ENCODE measurements at regions not wholly inside any gene's neighbourhood (a gene's known extent, or its start where the extent isn't known, plus 50 kb on each side); places are given as distances from the start of the nearest gene placed in this dataset.

DNA sequence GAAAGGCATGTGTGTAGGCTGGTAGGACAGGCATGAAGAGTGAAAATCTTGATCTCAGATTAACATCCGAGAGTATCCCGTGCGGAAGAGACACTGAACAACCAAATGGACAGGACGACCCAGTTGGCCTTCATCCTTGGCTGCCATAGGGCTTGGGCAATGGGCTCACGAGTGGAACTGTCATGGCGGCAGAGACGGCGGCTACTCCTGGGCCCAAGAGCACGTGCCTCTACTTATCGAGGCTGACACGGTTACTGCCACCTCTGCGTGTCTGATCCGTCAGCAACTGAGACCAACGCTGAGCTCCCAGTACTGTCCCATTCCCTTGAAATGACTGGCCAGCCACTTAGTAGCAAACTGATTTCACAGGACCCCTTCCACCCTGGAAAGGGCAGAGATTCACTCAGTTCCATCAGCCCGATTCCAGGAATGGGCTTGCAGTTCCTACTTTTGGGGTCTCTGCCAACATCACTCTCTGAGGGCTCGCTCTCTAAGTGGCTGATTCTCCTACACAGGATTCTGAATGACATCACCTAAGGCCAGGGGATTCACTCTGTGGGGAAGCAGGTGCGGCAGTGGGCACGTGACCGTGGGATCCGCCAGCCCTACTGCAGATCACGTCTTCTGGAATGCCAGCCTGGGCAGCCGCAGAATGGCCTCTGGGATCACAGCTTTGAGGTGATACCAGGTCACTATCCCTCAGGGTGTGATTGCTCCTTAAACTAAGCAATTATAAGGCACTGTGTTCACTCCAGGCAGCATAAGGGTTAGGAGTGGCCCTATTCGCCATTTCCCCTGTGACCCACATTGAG is 97.8 kb downstream of the RPS6KA4 start:
- DNase-seq (ENCODE audit: low read depth, low spot score), result no peak

DNA sequence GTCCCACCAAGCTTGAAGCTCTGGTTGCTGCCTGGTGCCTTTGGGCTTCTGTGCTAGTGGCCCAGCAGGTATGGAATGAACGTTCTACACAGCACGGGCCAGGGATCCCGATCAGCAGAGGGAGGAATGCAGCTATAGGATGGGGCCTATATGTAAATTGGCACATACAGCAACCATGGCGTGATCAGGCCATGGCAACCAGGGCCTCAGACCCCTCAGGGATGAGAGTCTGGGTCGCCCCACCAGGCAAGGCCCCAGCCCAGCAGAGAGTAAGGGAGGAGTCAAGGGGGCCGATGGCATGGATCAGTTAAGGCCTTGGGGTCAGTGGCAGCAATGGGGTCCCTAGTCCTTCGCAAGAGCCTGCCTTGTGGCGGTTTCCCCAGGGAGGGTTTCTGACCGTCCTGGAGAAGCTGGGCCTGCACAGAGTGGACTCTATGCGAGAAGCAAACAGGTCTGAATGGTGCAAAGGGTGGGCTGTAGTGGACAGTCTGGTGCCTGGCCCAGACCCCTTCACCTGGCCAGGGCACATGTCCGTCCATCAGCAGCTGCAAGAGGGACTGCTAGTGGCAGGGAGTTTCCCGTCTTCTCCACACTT is 98.2 kb upstream of the SLC22A11 start:
- no peak for DNase-seq (ENCODE audit: low read depth, low spot score)

- DNase-seq (ENCODE audit: low read depth, low spot score), result no peak
Observed at GRCh38 chr11:64458997-64459396, 96.7 kb upstream of the SLC22A11 start.

- DNase-seq (ENCODE audit: low read depth, low spot score), result no peak
Observed at GRCh38 chr11:64459609-64460008, 96.1 kb upstream of the SLC22A11 start.

DNA sequence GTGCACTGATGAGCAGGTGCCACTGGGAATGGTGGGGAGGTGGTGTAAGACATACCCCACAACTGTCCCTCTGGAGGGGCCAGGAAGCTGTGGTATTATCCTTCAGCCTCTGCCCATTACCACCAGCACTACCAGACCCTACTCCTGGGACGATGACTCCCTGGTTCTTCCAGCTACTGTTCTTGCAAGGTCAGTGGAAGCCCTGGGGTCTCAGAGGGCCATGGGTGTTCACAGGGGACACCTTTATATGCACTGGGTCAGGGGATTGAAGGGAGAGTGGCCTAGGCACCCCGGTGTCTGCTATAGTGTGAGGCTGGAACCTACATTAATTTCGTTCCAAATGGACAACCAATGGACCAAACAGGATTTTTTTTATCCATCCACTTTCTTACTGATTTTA is 94.7 kb upstream of the SLC22A11 start:
- no peak for DNase-seq (ENCODE audit: low read depth, low spot score)

DNA sequence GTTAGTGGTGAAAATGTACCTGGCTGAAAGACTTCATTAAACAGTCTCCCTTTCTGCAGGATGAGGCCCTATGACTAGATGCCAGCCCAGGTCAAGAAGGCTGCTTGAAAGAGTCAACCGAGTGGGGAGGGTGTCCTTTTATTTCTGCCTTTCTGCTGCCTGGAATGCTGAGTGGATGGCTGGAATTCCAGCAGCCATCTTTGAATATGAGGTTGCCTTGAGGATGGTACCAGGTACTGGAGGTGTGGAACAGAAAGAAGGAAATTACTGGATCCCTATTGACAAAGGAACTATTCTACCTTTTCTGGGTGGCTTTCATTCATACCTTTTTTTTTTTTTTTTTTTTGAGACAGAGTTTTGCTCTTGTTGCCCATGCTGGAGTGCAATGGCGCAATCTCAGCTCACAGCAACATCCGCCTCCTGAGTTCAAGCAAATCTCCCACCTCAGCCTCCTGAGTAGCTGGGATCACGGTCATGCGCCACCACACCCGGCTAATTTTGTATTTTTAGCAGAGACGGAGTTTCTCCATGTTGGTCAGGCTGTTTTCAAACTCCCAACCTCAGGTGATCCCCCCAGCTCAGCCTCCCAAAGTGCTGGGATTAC is 89.5 kb upstream of the SLC22A11 start:
- DNase-seq (ENCODE audit: low read depth, low spot score), result no peak

- DNase-seq (ENCODE audit: low read depth, low spot score), result no peak
Observed at GRCh38 chr11:64469288-64469687, 86.5 kb upstream of the SLC22A11 start.

GRCh38 chr11:64472593-64473455 is 82.9 kb upstream of the SLC22A11 start:
- DNase-seq (ENCODE audit: low read depth, low spot score), result no peak

- no peak for DNase-seq (ENCODE audit: low read depth, low spot score)
Observed at GRCh38 chr11:64474680-64475079, 81.1 kb upstream of the SLC22A11 start.

GRCh38 chr11:64475145-64475544 is 80.6 kb upstream of the SLC22A11 start:
- DNase-seq (ENCODE audit: low read depth, low spot score), result no peak

DNA sequence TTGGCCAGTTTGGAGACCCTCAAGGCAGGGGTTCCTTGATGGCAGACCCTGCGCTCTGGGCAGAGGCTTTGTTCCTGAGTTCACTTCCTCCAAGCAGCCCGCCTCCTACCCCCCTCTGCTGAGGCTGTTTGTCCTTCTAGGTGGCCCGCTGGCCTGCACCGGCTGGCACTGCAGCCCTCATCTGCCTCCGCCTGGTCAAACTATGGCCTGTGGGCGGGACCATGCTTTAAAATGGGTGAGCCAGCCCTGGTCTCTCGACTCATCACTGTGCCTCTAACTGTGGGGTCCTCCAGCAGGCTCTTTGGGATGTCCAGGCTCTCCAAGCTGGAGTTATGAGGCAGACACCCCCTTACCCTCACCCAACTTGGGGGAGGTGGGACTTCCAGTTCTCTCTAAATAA is 78.9 kb upstream of the SLC22A11 start:
- DNase-seq (ENCODE audit: low read depth, low spot score), result no peak

- no peak for DNase-seq (ENCODE audit: low read depth, low spot score)
Observed at GRCh38 chr11:64477675-64478074, 78.1 kb upstream of the SLC22A11 start.

DNA sequence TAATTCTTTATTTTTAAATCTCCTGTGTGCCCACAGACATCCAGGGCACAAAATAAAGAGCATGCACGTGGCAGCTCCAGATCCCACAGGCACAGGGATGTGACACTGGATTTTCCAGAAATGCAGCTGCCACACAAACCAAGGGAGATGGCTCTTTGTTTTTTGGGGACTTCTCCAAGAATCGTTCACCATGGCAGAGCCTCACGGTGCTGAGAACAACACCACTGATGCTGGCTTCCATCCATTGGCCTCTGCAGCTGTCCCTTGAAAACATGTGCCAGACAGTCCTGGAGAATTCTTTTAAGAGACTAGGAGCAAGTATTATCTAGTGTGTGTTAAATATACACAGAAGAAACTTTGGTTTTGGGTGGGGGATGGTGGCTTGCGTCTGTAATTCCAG is 73.2 kb upstream of the SLC22A11 start:
- DNase-seq (ENCODE audit: low read depth, low spot score), result no peak

GRCh38 chr11:64484191-64485022 is 71.3 kb upstream of the SLC22A11 start:
- DNase-seq (ENCODE audit: low read depth, low spot score), result no peak

- no peak for DNase-seq (ENCODE audit: low read depth, low spot score)
Observed at GRCh38 chr11:64485074-64485473, 70.7 kb upstream of the SLC22A11 start.

DNA sequence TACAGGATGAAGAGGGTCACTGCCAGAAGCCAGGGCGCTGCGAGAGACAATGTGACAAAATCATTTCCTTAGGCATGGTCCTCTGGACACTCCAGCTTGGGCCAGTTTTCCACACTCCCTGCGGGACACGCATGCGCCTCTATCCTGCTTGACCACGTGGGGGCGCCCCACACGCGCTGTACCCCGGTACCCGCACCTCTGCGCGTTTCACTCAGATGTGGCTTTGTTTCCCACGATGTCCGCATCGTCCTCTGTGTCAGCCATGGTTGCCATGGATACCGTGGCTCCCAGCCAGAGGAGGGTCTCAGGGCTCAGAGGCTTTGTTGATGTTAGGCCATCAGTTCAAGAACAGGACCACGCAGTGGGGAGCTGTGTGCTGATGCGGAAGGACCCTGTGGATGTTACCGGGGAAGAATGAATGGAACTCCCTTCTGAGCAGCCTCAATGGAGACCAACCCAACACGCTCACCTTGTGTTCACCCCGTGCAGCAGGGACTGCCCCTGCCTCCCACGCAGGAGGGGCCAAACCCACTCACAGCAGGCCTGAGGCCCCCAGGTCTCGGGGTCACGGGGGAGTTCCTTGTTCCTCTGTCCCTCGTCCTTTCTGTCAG is 65.8 kb upstream of the SLC22A11 start:
- peak; percentile 69 for DNase-seq (ENCODE audit: low read depth, low spot score)

DNA sequence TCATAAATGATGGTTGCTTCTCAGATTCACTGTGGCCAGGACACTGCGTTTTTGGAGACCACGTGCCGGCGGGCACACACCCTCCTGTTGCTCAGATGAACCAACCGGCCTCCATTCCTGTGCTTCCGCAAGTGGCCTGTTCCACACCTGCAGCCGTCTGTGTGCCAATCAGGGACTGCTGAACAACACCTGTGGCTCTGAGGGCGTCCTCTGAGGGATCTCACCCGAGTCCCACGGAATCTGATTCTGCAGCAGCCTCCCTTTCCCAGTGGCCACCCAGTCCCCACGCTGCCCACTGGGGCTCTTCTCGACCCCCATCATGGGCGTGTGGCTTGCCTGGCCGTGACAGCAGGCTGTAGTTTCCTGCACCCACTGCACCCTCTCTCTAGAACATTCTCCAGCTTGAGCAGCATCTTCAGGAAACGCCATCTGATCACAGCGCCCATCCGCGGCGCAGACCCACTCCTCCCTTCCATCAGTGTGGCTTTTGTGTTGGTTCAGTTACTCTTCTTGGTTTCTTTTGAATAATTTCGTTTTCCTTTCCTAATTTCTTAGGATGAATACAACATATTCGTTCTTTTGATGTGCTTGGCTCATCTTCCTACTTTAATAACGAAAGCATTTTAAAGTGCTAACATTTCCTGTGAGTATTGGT is 65.1 kb upstream of the SLC22A11 start:
- no peak for DNase-seq (ENCODE audit: low read depth, low spot score)

DNA sequence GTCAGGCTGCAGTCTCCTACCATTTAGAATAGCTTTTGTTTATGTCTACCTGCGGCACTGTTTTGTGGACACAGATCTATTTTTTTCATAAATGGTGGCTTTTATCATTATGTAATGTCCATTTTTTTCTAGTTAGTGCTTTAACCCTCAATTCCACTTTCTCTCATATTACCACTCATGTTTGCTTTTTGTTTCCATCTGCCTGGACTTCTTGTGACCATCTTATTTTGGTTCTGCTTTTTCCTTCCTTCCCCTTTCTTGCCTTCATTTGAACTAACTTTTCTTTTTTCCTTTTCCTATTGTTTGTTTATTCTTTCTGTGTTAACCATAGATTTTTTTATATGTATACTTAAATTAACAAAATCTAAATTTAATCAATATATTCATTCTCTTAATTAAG is 63.2 kb upstream of the SLC22A11 start:
- DNase-seq (ENCODE audit: low read depth, low spot score), result no peak

- no peak for DNase-seq (ENCODE audit: low read depth, low spot score)
Observed at GRCh38 chr11:64498136-64498535, 57.6 kb upstream of the SLC22A11 start.

Data from ELF-1 (cell line).